DOHH2 (cell line): ENCODE measurements at regions not wholly inside any gene's neighbourhood (a gene's known extent, or its start where the extent isn't known, plus 50 kb on each side); places are given as distances from the start of the nearest gene placed in this dataset.

Experiments
- H3F3A ChIP-seq: fragments of 200-600 bp; sonication (generic), shearing (Covaris generic); 2 replicates; pipeline ENCODE4 v1.6.0; 2016; ENCODE audit warnings: antibody characterized with exemption, mild to moderate bottlenecking; ENCODE audit not compliant: control insufficient read depth, insufficient read depth
- H3K27ac ChIP-seq: fragments of 200-600 bp; sonication (generic); 2 replicates; pipeline ENCODE4 v1.5.1; 2014; ENCODE audit warnings: low read depth, mild to moderate bottlenecking, low read length, moderate library complexity
- H3K27me3 ChIP-seq: fragments of 200-600 bp; sonication (generic); 2 replicates; pipeline ENCODE4 v1.6.1; 2014; ENCODE audit warnings: mild to moderate bottlenecking, low read length, mixed read lengths; ENCODE audit not compliant: control insufficient read depth
- H3K36me3 ChIP-seq: fragments of 200-600 bp; sonication (generic); 2 replicates; pipeline ENCODE4 v1.6.1; 2014; ENCODE audit warnings: mild to moderate bottlenecking, low read length, moderate library complexity, mixed read lengths; ENCODE audit not compliant: control insufficient read depth
- H3K4me1 ChIP-seq: fragments of 200-600 bp; sonication (generic); 2 replicates; pipeline ENCODE4 v1.6.1; 2014; ENCODE audit warnings: mild to moderate bottlenecking, low read length, mixed read lengths; ENCODE audit not compliant: control insufficient read depth
- H3K4me2 ChIP-seq: fragments of 200-600 bp; sonication (generic); 2 replicates; pipeline ENCODE4 v1.6.0; 2014; ENCODE audit warnings: mild to moderate bottlenecking, low read length, moderate library complexity
- H3K4me3 ChIP-seq: fragments of 200-600 bp; sonication (generic); 2 replicates; pipeline ENCODE4 v1.5.1; 2014; ENCODE audit warnings: mild to moderate bottlenecking, low read length, mixed read lengths
- H3K79me2 ChIP-seq: fragments of 200-600 bp; sonication (generic); 2 replicates; pipeline ENCODE4 v1.6.1; 2014; ENCODE audit warnings: mild to moderate bottlenecking, low read length, mixed read lengths; ENCODE audit not compliant: control insufficient read depth
- H3K9me2 ChIP-seq: fragments of 200-600 bp; sonication (generic); replicated peaks from 2 replicates; pipeline ENCODE4 v1.6.1; 2014; ENCODE audit warnings: mild to moderate bottlenecking, low read length, mixed read lengths; ENCODE audit not compliant: control insufficient read depth
- H3K9me3 ChIP-seq: fragments of 200-600 bp; sonication (generic); 2 replicates; pipeline ENCODE4 v1.6.1; 2014; ENCODE audit warnings: antibody characterized with exemption, low read length, mixed read lengths; ENCODE audit not compliant: control insufficient read depth, insufficient read depth
- H4K20me1 ChIP-seq: fragments of 200-600 bp; sonication (generic); 2 replicates; pipeline ENCODE4 v1.6.0; 2014; ENCODE audit warnings: low read depth, mild to moderate bottlenecking, antibody characterized with exemption, low read length, moderate library complexity; ENCODE audit not compliant: control insufficient read depth, insufficient read depth
- CTCF ChIP-seq: fragments of 200-600 bp; sonication (generic); IDR thresholded peaks from one replicate; pipeline ENCODE4 v1.5.1; 2014; ENCODE audit warnings: antibody characterized with exemption, mild to moderate bottlenecking, low read depth, low read length; ENCODE audit not compliant: poor library complexity, severe bottlenecking
- EZH2phosphoT487 ChIP-seq: fragments of 200-600 bp; sonication (generic); IDR thresholded peaks from 2 replicates; pipeline ENCODE4 v1.6.1; 2017; ENCODE audit warnings: borderline replicate concordance, mild to moderate bottlenecking, antibody characterized with exemption, low read length, moderate library complexity, mixed read lengths

GRCh38 chr22:44442186-44442815 lies 55.7 kb downstream of the RTL6 start:
- Histone ChIP-seq H3K27me3 (no peaks in the 10 kb centered on the region), H3K9me2 (no peaks in the 10 kb centered on the region), H4K20me1 (0 out of 2 replicates have a peak, but pooled peaks cover 3% of the 10 kb centered on the region), H3K79me2 (no peaks in the 10 kb centered on the region), H3F3A (no peaks in the 10 kb centered on the region), H3K4me1 (no peaks in the 10 kb centered on the region), H3K27ac (no peak overlapping the region), H3K36me3 (no peaks in the 10 kb centered on the region), H3K4me2 (no peak overlapping the region), H3K4me3 (no peak overlapping the region), H3K9me3 (no peaks in the 10 kb centered on the region)
- TF ChIP-seq CTCF (no peak), EZH2phosphoT487 (no peak)

DNA sequence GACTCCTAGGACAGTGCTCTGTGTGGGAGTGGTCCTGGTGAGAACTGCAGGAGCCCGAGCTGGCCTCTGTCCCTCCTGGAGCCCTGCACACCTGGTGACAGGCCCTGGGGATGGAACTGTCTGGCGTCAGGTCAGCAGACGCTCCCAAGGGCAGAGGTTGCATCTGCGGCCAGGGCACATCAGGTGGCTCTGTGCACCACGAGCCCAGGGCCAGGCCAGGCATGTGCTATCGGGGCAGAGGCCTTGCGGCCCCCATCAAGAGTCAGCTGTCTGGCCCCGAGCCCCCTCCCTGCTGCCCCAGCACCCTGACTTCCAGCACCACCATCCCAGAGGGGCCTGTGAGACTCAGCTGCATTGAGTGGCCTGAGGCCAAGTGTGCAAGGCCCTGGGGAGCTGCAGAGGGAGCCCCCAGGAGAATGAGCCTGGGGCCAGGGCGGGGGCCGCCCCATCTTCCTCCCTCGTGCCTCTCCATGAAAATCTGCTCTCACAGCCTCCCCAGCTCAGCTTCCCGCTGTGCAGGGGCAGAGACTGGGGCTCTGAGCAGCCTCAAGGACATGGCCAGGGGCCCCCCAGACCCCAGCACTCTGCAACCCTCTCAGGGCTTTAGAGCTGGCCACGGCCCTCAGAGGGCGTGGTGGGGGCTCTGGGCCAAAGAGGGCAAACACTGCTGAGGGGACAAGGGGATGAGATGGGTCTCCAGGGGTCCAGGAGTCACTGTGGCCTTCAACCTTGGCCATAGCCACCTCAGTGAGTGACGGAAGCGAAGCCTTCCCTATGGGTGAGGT lies 56.4 kb downstream of the RTL6 start:
- no peak overlapping the region for H3K4me3 ChIP-seq
- no peaks in the 10 kb centered on the region for H3K79me2 ChIP-seq
- H3K36me3 ChIP-seq = no peaks in the 10 kb centered on the region
- peaks cover 3% of the 10 kb centered on the region; the same call in 1 of the 2 replicates for H4K20me1 ChIP-seq
- H3K9me2 ChIP-seq = no peaks in the 10 kb centered on the region
- H3F3A ChIP-seq = no peaks in the 10 kb centered on the region
- H3K9me3 ChIP-seq = no peaks in the 10 kb centered on the region
- no peak for TF ChIP-seq CTCF
- no peak overlapping the region for H3K27ac ChIP-seq
- no peaks in the 10 kb centered on the region for H3K27me3 ChIP-seq
- no peaks in the 10 kb centered on the region for H3K4me1 ChIP-seq
- no peak overlapping the region for H3K4me2 ChIP-seq

- Histone ChIP-seq H3K79me2 (no peaks in the 10 kb centered on the region), H3K9me2 (no peaks in the 10 kb centered on the region), H4K20me1 (peaks cover 3% of the 10 kb centered on the region; the same call in 1 of the 2 replicates), H3K4me2 (no peak overlapping the region), H3K9me3 (no peaks in the 10 kb centered on the region), H3K27me3 (no peaks in the 10 kb centered on the region), H3K27ac (no peak overlapping the region), H3K4me1 (no peaks in the 10 kb centered on the region), H3K4me3 (no peak overlapping the region), H3F3A (no peaks in the 10 kb centered on the region), H3K36me3 (no peaks in the 10 kb centered on the region)
- TF ChIP-seq EZH2phosphoT487 (no peak), CTCF (no peak)
Observed at GRCh38 chr22:44440224-44441160, 57.5 kb downstream of the RTL6 start.
